Stimulated activated CD4-positive, alpha-beta T cell treated with anti-CD3 and anti-CD28 coated beads, Interleukin-1b, Interleukin-23, amount 100 ng/mL, for 24 hours (primary cell): ENCODE measurements at regions not wholly inside any gene's neighbourhood (a gene's known extent, or its start where the extent isn't known, plus 50 kb on each side); places are given as distances from the start of the nearest gene placed in this dataset.
"Not testable (repeated sequence)": the region's sequence is repeated elsewhere in the genome, so short reads cannot be mapped to it uniquely, and the experiment has no call there.

Experiments
- DNase-seq, 4 experiments: peaks; one replicate each; pipeline ENCODE4 v3.0.0-alpha.2; 2020; ENCODE audit warnings: low read depth in 4 of 4, low spot score in 1 of 4

DNA sequence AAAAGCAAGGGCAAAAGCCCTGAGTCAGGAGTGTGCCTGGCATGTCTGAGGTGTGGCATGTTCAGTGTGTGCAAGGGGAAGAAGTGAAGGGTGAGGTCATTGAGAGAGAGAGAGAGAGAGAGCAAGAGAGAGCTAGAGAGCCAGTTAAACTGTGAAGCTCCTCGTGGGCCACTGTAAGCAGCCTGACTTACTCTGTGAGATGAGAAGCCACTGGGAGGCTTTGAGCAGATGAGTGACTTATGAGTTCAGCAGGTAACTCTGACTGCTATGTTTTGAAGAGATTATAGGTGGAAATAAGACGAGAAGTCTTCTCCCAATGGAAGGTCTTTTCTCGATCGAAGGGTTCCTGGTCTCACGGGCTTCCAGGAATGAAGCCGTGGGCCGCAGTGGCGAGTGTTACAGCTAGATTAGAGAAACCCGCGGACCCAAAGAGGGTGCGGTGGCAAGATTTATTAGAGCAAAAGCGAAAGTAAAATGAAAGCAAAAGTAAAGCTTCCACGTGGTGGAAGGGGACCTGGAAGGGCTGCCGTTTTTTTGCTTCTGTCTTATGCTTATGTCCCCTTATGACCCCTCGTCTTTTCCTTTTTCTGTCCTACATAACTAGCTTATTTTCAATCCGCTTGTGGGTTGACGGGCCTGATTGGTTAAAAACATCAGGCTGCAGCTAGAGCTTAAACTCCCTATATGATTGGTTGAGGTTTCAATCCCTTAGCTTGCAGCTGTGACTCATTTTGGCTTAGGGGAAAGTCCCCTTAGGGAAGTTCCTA is 323.1 kb upstream of the FAM78B start:
- peak; percentile 12 to 20 (median 14) for DNase-seq

DNA sequence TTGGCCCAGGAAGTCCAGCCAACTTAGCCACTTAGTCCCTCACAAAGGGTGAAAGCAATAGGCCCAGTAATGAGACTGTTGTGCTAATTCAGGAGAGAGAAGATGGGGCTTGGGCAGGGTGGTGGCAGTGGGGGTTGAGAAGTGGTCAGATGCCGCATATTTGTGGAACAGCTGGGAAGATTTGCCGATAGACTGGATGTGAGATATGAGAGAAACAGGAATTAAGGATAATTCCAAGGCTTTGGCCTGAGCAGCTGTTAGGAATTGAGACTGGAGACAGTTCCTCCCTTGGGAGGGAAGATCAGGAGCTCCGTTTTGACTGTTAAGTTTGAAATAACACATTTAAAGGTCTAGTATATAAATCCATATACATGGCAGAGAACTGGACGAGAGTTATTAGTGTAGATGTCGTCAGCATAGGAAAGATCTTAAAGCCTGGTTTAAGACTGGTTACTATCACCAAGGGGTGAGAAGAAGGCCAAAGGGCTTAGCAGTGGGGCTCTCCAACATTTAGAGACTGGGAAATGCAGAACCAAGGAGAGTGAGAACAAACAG is 323.7 kb upstream of the FAM78B start:
- no peak for DNase-seq

DNA sequence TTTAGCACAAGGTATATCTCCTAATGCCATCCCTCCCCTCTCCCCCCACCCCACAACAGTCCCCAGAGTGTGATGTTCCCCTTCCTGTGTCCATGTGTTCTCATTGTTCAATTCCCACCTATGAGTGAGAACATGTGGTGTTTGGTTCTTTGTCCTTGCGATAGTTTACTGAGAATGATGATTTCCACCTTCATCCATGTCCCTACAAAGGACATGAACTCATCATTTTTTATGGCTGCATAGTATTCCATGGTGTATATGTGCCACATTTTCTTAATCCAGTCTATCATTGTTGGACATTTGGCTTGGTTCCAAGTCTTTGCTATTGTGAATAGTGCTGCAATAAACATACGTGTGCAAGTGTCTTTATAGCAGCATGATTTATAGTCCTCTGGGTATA is 327.0 kb upstream of the FAM78B start:
- not testable (repeated sequence) for DNase-seq

DNA sequence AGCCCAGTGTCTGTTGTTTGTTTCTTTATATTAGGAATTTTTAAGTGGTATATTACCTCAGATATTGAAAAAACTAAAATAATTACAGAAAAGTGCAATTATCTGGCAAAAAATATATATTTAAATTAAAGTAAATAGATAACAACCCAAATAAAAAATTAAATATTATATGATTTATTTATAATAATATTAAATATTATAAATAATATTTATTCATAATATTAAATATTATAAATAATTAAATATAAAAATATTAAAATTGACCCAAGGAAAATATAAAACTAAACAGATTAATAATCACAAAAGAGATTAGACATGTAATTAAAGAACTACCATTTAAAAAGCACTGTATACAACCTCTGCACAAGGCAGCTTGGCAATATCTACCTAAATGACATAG is 331.9 kb upstream of the POGK start:
- DNase-seq, result no peak

DNA sequence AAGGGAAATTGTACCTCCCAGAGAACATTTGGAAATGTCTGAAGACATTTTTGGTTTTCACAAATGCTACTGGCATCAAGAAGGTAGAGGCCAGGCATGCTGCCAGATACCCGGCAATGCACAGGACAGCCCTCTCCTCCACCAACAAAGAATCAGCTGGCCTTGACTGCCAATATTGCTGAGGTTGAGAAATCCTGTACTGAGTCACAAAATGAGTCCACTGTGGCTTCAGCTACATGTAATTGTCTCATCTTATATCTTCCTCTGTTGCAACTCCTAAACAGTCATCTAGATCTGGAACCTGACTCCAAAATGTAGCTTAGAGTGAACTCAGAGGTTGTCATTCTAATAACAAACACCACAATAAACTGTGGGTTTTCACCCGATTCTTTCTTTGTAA is 327.5 kb upstream of the POGK start:
- DNase-seq, result no peak

DNA sequence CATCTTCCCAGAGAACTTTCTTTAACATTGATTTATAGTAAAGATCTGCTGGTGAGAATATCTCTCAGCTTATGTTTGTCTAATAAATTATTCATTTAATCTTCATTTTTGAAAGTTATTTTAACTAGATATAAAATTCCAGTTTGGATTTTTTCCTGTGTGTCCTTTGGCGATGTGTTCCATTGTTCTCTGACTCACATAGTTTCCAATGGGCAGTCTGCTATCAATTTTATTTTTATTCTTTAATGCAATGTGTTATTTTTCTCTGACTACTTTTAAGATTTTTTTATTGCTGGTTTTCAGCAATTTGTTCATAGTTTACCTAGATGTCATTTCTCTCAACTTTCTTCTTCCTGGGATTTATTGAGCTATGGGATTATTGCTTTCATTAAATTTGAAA is 325.2 kb upstream of the POGK start:
- DNase-seq, result no peak

DNA sequence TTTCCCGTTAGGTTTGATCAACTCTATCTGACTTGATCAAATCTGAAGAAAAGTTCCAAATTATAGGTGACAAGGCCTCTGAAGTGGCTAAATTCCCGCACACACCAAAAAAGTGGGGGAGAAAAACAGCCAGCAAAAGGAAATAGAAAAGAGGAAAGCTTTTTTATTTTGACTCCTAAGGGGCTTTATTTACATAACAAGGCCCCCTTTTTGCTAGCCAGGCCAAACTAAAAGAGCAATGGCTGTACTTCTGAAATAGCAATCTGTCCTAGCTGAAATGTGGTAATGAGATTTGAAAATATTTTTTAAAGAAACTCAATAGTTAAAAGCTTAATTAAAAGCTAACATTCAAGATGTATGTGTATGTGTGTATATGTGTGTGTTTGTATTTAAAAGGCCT is 311.5 kb upstream of the POGK start:
- DNase-seq, result no peak

DNA sequence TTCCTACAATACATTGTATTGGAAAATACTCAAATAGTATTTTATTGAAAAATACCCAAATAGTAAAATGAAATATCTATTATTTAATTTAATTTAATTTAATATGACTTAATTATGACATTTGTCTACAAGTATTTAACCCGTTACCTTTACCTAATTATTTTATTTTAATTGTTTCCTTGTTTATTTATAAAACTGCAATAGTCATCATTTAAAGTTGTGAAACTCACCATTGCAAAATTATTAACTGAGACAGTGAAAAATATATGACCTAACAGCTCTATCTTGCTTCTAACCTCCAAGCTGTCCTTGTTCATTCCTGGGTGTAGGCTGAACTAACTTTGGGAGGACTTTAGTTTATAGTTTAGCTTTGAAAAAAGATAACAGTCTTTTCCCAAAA is 300.6 kb upstream of the POGK start:
- no peak for DNase-seq

DNA sequence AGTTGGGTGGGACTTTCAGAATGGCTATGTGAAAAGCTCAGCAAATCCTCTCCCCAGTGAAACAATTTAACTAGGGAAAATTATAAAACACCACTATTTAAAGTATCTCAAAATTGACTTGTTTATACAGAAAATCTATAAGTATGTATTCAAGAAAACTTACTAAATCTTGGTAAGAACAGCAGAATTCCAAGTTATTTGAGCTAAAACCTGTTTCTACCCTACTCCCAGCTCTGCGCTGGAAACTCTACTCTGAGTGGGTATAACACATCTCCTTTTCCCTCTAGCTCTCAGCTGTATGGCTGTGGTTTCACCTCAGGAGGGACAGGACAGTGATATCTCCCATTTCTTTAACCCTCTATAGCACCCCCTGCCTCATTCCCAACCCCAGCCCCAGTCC is 295.2 kb upstream of the POGK start:
- no peak for DNase-seq

DNA sequence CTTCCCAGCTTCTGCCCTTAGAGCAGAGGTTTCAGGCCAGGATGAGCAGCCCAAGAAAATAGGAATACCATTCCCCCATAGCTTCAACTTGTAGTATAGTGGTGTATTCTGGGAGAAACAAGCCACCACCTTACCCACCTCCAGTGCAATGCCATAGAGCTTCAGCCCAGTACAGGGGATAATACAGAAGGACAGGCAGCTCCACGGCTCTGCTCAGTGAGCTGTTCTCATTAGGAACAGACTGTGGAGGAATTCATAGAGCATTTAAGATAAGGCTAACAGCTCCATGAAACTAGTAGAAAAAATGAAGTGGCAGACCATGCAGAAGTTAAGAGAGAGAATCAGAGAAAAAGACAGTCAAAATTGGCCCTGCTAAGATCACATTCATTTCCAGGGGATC is 294.7 kb upstream of the POGK start:
- no peak for DNase-seq

DNA sequence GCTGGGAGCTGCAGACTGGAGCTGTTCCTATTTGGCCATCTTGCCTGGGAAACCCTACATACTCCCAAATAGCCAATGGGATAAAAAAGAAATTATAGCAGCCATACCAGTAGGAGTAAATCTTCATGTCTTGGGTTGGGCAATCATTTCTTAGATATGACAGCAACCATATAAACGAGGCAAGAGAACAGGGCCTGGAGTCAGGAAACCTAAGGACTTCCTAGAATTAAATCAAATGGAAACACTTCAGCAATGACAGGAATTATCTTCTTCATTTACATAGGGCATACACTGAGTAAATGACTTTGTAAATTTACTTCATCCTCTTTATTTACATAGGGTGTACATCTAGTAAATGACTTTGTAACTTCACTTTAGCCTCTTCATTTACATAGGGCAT is 286.6 kb upstream of the POGK start:
- no peak for DNase-seq

DNA sequence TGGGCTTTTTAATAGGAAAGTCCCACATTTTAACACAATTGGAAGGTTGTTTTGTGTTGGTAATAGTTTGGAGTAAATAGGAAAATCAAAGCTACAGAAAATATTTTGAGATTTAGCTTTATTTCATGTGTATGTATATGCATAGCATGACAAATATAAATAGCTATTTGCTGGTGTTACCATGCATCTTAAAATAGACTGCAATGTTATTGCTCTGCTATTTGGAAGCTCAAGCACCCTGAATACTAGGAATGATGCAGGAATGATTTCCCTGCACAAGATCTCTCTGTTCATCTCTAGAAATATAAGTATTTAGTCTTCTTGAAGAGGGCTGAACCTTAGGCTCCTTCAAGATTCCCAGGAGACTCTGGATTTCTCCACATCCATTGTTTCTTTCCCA is 268.3 kb upstream of the POGK start:
- no peak for DNase-seq

DNA sequence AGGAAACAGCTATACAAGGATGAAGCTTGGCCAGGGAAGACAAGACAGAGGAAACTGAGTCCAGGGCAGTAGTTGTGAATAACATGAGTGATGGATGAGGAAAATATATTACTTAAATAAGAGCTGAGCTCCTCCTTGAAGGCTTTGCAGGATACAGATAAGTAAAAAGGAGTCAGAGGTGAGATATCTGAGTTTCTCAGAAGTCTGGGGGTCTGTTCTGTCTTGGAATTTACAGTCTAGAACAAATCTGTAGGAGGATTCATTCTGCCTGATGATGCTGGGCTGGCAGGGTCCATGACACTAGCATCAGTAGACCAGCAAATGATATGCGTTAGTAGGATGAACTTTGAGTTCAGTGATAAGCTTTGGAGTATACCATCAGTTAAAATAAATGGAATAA is 266.1 kb upstream of the POGK start:
- DNase-seq, result no peak

DNA sequence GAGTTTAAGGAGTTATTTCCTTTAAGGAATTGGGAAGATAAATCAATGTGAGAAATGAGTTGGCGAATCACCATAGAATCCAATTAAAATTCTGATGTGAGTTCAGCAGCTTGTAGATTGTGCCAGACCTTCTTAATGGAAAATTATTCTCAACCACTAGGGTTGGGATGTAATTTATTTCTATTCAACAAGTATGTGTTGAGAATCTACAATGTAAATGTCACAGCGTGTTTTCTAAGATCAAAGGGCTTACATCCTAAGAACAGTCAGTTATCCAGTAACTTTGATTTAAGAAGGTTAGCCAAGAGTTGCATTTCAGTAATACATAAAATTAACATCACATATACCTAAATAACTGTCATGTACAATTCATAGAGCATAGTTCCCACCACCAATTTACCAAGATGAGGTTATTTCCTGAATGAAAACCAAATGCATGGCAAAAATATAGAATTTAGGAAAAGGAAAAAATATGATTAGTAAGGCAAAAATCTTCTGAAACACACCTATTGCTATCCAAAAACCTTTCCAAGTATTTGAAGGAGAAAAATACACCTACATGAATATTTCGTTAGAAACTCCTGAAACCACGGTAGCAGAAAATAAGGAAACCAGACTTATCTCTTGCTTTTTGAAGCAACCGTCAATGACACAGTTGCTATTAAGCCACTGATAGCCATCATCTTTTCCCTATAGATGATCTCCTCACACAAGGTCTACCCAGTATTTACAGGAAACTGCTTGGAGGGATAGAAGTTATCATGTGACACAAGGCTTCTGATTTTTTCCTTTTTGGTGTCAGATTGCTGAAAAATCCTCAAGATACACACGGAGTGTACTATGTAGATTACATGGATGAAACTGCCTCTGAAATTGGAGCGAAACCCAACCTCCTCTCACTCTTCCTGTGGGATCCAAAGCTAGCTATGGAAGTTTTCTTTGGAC is 259.4 kb upstream of the POGK start:
- no peak for DNase-seq

DNA sequence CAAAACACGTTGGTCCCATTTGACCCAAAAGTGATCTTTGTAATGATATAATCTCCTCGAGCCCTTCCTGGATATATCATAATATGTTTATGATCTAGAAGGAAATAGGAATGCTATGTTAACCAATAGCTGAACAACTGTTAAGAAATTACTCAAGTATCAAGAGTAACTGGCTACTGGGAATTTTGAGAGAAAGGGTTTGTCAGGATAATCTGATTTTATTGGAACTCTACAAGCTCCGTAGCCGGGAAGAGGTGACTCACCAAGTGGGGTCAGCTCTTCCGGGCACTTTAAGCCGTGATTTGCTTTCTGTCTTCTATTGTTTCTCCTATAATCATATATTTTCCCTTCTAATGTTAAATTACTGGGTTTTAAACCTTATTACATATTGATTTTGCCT is 250.5 kb upstream of the POGK start:
- no peak for DNase-seq

DNA sequence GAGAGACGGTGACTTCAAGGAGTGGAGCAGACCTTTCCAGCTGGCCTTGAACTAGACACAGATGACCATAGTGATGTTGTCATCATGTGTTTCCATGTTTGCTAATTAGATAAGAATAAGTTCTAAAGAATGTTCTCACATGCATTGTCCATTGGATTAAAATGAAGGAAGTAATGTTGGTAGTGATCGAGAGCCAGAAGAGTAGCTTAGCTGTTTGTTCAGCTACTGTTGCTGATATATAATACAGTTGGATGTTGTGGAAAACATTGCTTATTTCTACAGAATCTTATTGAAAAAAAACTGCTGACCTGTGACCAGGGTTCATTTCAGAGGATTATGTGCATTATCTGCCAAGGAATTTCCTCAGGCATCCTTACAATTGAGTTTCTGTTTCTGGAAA is 249.1 kb upstream of the POGK start:
- no peak for DNase-seq

DNA sequence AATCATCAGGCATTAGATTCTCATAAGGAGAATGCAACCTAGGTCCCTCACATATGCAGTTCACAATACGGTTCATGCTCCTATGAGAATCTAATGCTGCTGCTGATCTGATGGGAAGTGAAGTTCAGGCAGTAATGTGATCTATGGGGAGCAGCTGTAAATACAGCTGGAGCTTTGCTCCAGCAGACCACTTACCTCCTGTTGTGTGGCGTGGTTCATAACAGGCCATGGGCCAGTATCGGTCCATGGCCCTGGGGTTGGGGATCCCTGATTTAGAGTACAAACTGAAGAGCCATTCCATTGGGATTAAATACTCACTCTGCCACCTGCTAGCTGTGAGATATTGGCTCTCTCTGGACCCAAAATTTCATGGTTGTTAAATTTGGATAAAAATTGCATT is 244.6 kb upstream of the POGK start:
- no peak for DNase-seq

DNA sequence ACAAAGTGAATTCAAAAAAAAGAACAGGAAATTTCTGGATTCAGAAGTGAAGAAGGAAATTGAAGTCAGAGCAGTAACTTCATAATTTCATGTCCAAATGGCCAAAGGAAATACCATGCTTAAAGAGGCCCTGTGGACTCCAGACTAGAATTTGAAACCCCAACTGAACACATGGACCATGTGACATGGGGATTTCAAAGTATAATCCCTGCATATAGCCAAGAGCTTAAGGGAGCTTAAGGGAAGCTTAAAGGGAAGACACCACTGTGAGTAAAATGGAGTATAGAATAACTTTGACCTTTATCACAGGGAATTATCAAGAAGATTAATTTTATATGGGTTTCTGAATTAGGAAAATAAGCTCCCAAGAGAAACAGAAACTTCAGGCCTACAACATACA is 241.8 kb upstream of the POGK start:
- no peak for DNase-seq

DNA sequence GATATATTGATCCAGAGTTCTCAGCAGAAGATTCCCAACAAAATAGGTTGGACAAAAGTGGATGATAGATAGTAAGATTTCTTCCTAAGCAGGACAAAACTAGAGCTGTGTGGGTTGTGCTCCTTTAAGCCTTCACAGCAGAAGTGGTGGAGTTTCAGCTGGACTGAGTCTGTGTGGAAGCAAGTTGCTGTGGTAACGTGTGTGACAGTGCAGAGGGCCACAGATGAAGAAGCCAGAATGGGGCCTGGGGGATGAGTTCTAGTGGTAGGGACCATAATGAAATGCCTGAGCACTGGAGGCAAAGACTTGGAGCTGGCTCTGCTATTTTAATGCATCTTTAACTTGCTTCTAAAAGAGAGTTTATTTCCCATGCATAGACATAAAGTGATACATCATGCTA is 238.7 kb upstream of the POGK start:
- DNase-seq, result no peak

DNA sequence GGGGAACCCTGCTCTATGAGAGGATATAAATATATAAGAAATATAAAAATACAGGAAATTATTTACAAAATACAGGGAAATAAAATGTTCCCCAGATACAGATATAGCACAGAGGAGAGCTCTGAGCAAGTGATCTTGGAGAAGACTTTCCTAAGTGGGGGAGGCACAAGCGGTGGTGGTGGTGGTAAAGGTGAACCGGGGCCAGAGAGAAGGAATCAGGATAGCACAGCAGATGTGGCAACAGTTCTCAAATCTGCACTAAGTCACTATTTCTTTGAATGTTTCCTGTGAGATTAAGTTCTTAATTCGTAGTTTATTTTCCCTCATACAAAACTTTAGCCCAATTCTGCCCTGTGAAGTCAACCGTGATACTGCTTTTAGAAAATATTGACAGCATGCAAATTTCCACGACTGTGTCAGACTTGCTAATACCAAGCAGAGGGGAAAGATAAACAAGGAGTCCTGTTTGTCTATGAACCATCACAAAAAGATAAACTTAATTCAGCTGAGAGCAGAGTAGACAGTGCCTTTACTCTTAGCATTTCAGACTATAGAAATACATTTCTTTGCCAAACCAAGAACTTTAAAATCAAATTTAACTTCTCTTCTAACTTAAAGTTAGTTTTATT is 237.5 kb upstream of the POGK start:
- no peak for DNase-seq

DNA sequence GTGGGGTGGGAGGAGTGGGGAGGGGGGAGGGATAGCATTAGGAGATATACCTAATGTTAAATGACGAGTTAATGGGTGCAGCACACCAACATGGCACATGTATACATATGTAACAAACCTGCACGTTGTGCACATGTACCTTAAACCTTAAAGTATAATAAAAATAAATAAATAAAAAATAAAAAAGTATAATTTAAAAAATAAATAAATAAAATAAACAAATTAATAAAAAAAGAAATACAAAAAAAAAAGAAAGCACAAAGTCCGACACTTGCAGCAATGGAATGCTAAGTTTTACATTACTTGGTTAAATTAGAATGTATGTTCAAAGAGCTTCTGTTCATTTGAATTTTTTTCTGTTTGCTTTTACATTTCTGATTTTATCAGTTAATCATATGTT is 236.5 kb upstream of the POGK start:
- DNase-seq, result not testable (repeated sequence)

DNA sequence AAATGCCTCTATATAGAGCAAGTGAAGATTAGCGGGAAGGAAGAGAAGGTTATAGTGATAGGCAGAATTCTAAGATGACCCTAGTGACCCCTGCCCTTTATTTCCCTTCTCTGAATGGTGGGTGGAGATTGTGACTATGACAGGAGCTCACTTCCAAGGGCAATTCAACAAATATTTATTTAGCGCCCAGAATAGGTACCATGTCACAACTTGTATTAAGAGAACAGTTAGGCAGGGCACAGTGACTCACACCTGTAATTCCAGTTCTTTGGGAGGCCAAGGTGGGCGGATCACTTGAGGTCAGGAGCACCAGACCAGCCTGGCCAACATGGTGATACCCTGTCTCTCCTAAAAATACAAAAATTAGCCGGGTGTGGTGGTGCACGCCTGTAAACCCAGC is 236.0 kb upstream of the POGK start:
- DNase-seq, result no peak
